WTC11 (cell line): ENCODE measurements at regions not wholly inside any gene's neighbourhood (a gene's known extent, or its start where the extent isn't known, plus 50 kb on each side); places are given as distances from the start of the nearest gene placed in this dataset.

Experiments used
- CREM ChIP-seq: sonication (generic); formaldehyde crosslinking; IDR thresholded peaks from 2 replicates; pipeline ENCODE4 v1.8.1; 2022; ENCODE audit warnings: mild to moderate bottlenecking, missing genetic modification reagents, moderate library complexity
- CTCF ChIP-seq: fragments of 200-600 bp; IDR thresholded peaks from 2 replicates; pipeline ENCODE4 v1.8.0; 2022; ENCODE audit warnings: antibody characterized with exemption
- ETV6 ChIP-seq: sonication (generic); formaldehyde crosslinking; IDR thresholded peaks from 2 replicates; pipeline ENCODE4 v1.8.1; 2022; ENCODE audit warnings: mild to moderate bottlenecking, missing genetic modification reagents
- FOXJ3 ChIP-seq: sonication (generic); formaldehyde crosslinking; IDR thresholded peaks from 2 replicates; pipeline ENCODE4 v1.9.0; 2021; ENCODE audit warnings: missing genetic modification reagents, mild to moderate bottlenecking, borderline replicate concordance
- FOXP1 ChIP-seq: sonication (generic); formaldehyde crosslinking; IDR thresholded peaks from 2 replicates; pipeline ENCODE4 v1.8.0; 2022; ENCODE audit warnings: missing genetic modification reagents, mild to moderate bottlenecking, moderate library complexity, borderline replicate concordance
- MXD4 ChIP-seq: fragments of 250-450 bp; sonication (Bioruptor Pico); IDR thresholded peaks from 2 replicates; pipeline ENCODE4 v1.8.0; 2021; ENCODE audit warnings: mild to moderate bottlenecking, moderate library complexity, borderline replicate concordance
- ZMAT4 ChIP-seq: fragments of 250-450 bp; sonication (Bioruptor Pico); IDR thresholded peaks from 2 replicates; pipeline ENCODE4 v1.9.0; 2021; ENCODE audit warnings: mild to moderate bottlenecking
- ZNF263 ChIP-seq: sonication (generic); formaldehyde crosslinking; IDR thresholded peaks from 2 replicates; pipeline ENCODE4 v1.8.1; 2022; ENCODE audit warnings: low read depth, mild to moderate bottlenecking, moderate library complexity, missing genetic modification reagents

GRCh38 chr6:21501815-21502214 lies 91.7 kb upstream of the SOX4 start:
- no peak for TF ChIP-seq ETV6
- TF ChIP-seq CTCF = no peak
- TF ChIP-seq FOXP1 (CRISPR knock-in tag) = no peak
- no peak for TF ChIP-seq MXD4 (CRISPR knock-in tag)
- TF ChIP-seq FOXJ3 = no peak
- TF ChIP-seq CREM (CRISPR knock-in tag) = no peak
- no peak for TF ChIP-seq ZNF263 (CRISPR knock-in tag)
- TF ChIP-seq ZMAT4 (CRISPR knock-in tag) = no peak
